ENCODE measurements at regions not wholly inside any gene's neighbourhood (a gene's known extent, or its start where the extent isn't known, plus 50 kb on each side); places are given as distances from the start of the nearest gene placed in this dataset.
"Not testable (repeated sequence)": the region's sequence is repeated elsewhere in the genome, so short reads cannot be mapped to it uniquely, and the experiment has no call there.

GRCh38 chr17:56000411-56000810 is 152.9 kb upstream of the ANKFN1 start:
- H3K36me3 ChIP-seq, result no peaks in the 10 kb centered on the region
- peaks cover 4% of the 10 kb centered on the region for H3K9me3 ChIP-seq
- H3K27ac ChIP-seq, result no peak overlapping the region
- ATAC-seq (no peak), DNase-seq (no peak)
- H3K4me1 ChIP-seq, result no peaks in the 10 kb centered on the region
- intact Hi-C loops (cut with DNase I), result no loop called here
- H3K27me3 ChIP-seq (ENCODE audit: low read depth), result no peaks in the 10 kb centered on the region
- no peak overlapping the region for H3K4me3 ChIP-seq
- no peak for TF ChIP-seq CTCF (IDR thresholded peaks at IDR 0.05)

GRCh38 chr17:56002656-56003055 is 150.6 kb upstream of the ANKFN1 start:
- H3K9me3 ChIP-seq; H3K27me3 ChIP-seq (ENCODE audit: low read depth); intact Hi-C loops (cut with DNase I); H3K4me3 ChIP-seq; H3K36me3 ChIP-seq; DNase-seq; H3K4me1 ChIP-seq; ATAC-seq; H3K27ac ChIP-seq: not testable (repeated sequence)

- no peak for ATAC-seq
- Histone ChIP-seq H3K9me3 (no peaks in the 10 kb centered on the region), H3K27ac (no peak overlapping the region), H3K27me3 (ENCODE audit: low read depth) (no peaks in the 10 kb centered on the region), H3K36me3 (no peaks in the 10 kb centered on the region), H3K4me1 (no peaks in the 10 kb centered on the region), H3K4me3 (no peak overlapping the region)
- intact Hi-C loops (cut with DNase I), result no loop called here
- TF ChIP-seq CTCF (IDR thresholded peaks at IDR 0.05), result no peak
- DNase-seq, result no peak
Observed at GRCh38 chr17:56009795-56010651, 143.3 kb upstream of the ANKFN1 start.

GRCh38 chr17:56011406-56012131 is 141.7 kb upstream of the ANKFN1 start:
- Histone ChIP-seq H3K27ac (no peak overlapping the region), H3K36me3 (no peaks in the 10 kb centered on the region), H3K27me3 (ENCODE audit: low read depth) (no peaks in the 10 kb centered on the region), H3K4me3 (no peak overlapping the region), H3K4me1 (no peaks in the 10 kb centered on the region), H3K9me3 (no peaks in the 10 kb centered on the region)
- no peak for TF ChIP-seq CTCF (IDR thresholded peaks at IDR 0.05)
- DNase-seq, result no peak
- intact Hi-C loops (cut with DNase I), result no loop called here
- ATAC-seq, result no peak

- H3K4me1 ChIP-seq, result no peaks in the 10 kb centered on the region
Observed at GRCh38 chr17:56018211-56018610, 135.1 kb upstream of the ANKFN1 start.

More at GRCh38 chr17:56018211-56018610, 135.1 kb upstream of the ANKFN1 start:
- no peaks in the 10 kb centered on the region for H3K27me3 ChIP-seq (ENCODE audit: low read depth)
- ATAC-seq (no peak), DNase-seq (no peak)
- TF ChIP-seq CTCF (IDR thresholded peaks at IDR 0.05), result no peak
- no peak overlapping the region for H3K4me3 ChIP-seq
- no peak overlapping the region for H3K27ac ChIP-seq
- intact Hi-C loops (cut with DNase I), result no loop called here
- H3K36me3 ChIP-seq, result no peaks in the 10 kb centered on the region
- no peaks in the 10 kb centered on the region for H3K9me3 ChIP-seq

Measured in lower lobe of right lung (tissue), 2 donors.